ENCODE measurements at regions not wholly inside any gene's neighbourhood (a gene's known extent, or its start where the extent isn't known, plus 50 kb on each side); places are given as distances from the start of the nearest gene placed in this dataset.

DNA sequence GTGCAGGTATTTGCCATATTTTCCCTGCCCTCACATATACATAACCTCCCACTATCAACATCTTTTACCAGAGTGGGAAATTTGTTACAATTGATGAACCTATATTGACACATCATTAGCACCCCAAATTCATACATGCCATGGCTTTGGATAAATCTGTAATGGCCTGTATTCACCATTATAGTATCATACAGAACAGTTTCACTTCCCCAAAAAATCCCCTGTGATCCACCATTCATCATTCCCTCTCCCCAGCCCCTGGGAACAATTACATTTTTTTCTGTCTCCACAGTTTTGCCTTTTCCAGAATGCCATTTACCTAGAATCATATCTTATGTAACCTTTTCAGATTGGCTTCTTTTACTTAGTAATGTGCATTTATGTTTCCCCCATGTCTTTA is 494.5 kb downstream of the RNF144A start:
- TF ChIP-seq EZH2 (IDR thresholded peaks at IDR 0.05; ENCODE audit: insufficient read depth, poor library complexity, severe bottlenecking) (no peak), EZH2phosphoT487 (IDR thresholded peaks at IDR 0.05; ENCODE audit: insufficient read depth, low read depth) (no peak)

All from GM23248 (cell line).